PFSK-1 (cell line): ENCODE measurements at regions not wholly inside any gene's neighbourhood (a gene's known extent, or its start where the extent isn't known, plus 50 kb on each side); places are given as distances from the start of the nearest gene placed in this dataset.

Experiments used
- FOXP2 ChIP-seq: optimal IDR thresholded peaks from 2 replicates; pipeline ENCODE3; 2011; ENCODE audit warnings: borderline replicate concordance, control low read depth, inconsistent platforms; ENCODE audit not compliant: insufficient read depth; ENCODE audit errors: extremely low read length, extremely low read depth
- POLR2AphosphoS5 ChIP-seq: IDR thresholded peaks from 2 replicates; pipeline ENCODE4 v1.6.1; 2012; ENCODE audit warnings: low read depth, mild to moderate bottlenecking, control low read depth, low read length, moderate library complexity
- REST ChIP-seq, 2 experiments: IDR thresholded peaks; 2 replicates each; pipeline versions ENCODE4 v1.6.1 to v1.8.0; 2011 to 2012; ENCODE audit warnings: low read depth in 2 of 2, low read length in 2 of 2, control low read depth in 1 of 2, inconsistent platforms in 1 of 2, mild to moderate bottlenecking in 1 of 2, moderate library complexity in 1 of 2; ENCODE audit not compliant: insufficient read depth in 1 of 2
- SIN3A ChIP-seq: IDR thresholded peaks from 2 replicates; pipeline ENCODE4 v1.6.1; 2012; ENCODE audit warnings: mild to moderate bottlenecking, low read length, moderate library complexity, borderline replicate concordance; ENCODE audit not compliant: insufficient read depth
- TAF1 ChIP-seq: IDR thresholded peaks from 2 replicates; pipeline ENCODE4 v1.6.1; 2012; ENCODE audit warnings: low read length, control low read depth, borderline replicate concordance; ENCODE audit not compliant: insufficient read depth

GRCh38 chr22:49178246-49179005, 649.2 kb downstream of the BRD1 start:
- TF ChIP-seq POLR2AphosphoS5: no peak
- no peak for TF ChIP-seq FOXP2

- no peak for TF ChIP-seq FOXP2
- no peak for TF ChIP-seq POLR2AphosphoS5
- TF ChIP-seq SIN3A: no peak
- no peak for TF ChIP-seq REST (IDR thresholded peaks at IDR 0.05; ENCODE audit: insufficient read depth in 1 of 2, low read depth in 2 of 2, low read length in 2 of 2)
- no peak for TF ChIP-seq TAF1
Measured at GRCh38 chr22:49177666-49178065, 650.0 kb downstream of the BRD1 start.

GRCh38 chr22:49176956-49177355, 650.7 kb downstream of the BRD1 start:
- no peak for TF ChIP-seq POLR2AphosphoS5
- no peak for TF ChIP-seq SIN3A
- TF ChIP-seq REST (IDR thresholded peaks at IDR 0.05; ENCODE audit: insufficient read depth in 1 of 2, low read depth in 2 of 2, low read length in 2 of 2): no peak
- no peak for TF ChIP-seq FOXP2
- TF ChIP-seq TAF1: no peak

GRCh38 chr22:49170053-49170452, 657.6 kb downstream of the BRD1 start:
- TF ChIP-seq SIN3A (no peak), POLR2AphosphoS5 (no peak), TAF1 (no peak)

- TF ChIP-seq TAF1 (no peak), POLR2AphosphoS5 (no peak)
Measured at GRCh38 chr22:49169074-49169744, 658.5 kb downstream of the BRD1 start.

- TF ChIP-seq FOXP2: no peak
- no peak for TF ChIP-seq POLR2AphosphoS5
Measured at GRCh38 chr22:49168219-49168813, 659.4 kb downstream of the BRD1 start.

- TF ChIP-seq FOXP2 (no peak), TAF1 (no peak), REST (IDR thresholded peaks at IDR 0.05; ENCODE audit: insufficient read depth in 1 of 2, low read depth in 2 of 2, low read length in 2 of 2) (no peak), SIN3A (no peak), POLR2AphosphoS5 (no peak)
Measured at GRCh38 chr22:49166746-49167145, 660.9 kb downstream of the BRD1 start.
